WTC11 (cell line): ENCODE measurements at regions not wholly inside any gene's neighbourhood (a gene's known extent, or its start where the extent isn't known, plus 50 kb on each side); places are given as distances from the start of the nearest gene placed in this dataset.

Experiments
- ATAC-seq: fragments of 200-7000 bp; cut with Tn5 transposase; 2 replicates; pipeline ENCODE4 v1.10.0; 2021; ENCODE audit warnings: mild to moderate bottlenecking, moderate library complexity
- CTCF ChIA-PET: fragments of 300-600 bp; sonication (Branson Sonifier 250); formaldehyde crosslinking; loops from one replicate; lab custom pipeline; 2021; ENCODE audit warnings: antibody characterized with exemption; lab: Charles Lee
- POLR2A ChIA-PET: fragments of 350-600 bp; sonication (Branson Sonifier 250); formaldehyde crosslinking; loops from one replicate; lab custom pipeline; 2021; ENCODE audit warnings: antibody characterized with exemption; lab: Charles Lee
- DNase-seq: peaks from one replicate; pipeline ENCODE4 v3.0.0; 2021; ENCODE audit warnings: low spot score
- H3K27ac Mint-ChIP-seq: 2 replicates; pipeline ENCODE4 v1.8.0; 2021; ENCODE audit warnings: mixed read lengths
- H3K27me3 Mint-ChIP-seq: 2 replicates; pipeline ENCODE4 v1.8.0; 2021; ENCODE audit warnings: low read depth, mild to moderate bottlenecking, moderate library complexity, mixed read lengths
- H3K36me3 Mint-ChIP-seq: 2 replicates; pipeline ENCODE4 v1.8.0; 2021; ENCODE audit warnings: mixed read lengths
- H3K4me1 Mint-ChIP-seq: 2 replicates; pipeline ENCODE4 v1.8.0; 2022; ENCODE audit warnings: mixed read lengths
- H3K4me3 Mint-ChIP-seq: 2 replicates; pipeline ENCODE4 v1.8.0; 2021; ENCODE audit warnings: mild to moderate bottlenecking, moderate library complexity, mixed read lengths
- H3K9me3 Mint-ChIP-seq: 2 replicates; pipeline ENCODE4 v1.8.0; 2021; ENCODE audit warnings: mixed read lengths
- AFF4 ChIP-seq: sonication (generic); formaldehyde crosslinking; IDR thresholded peaks from 2 replicates; pipeline ENCODE4 v1.8.1; 2023; ENCODE audit warnings: mild to moderate bottlenecking, missing genetic modification reagents, borderline replicate concordance
- FOXP1 ChIP-seq: sonication (generic); formaldehyde crosslinking; IDR thresholded peaks from 2 replicates; pipeline ENCODE4 v1.8.0; 2022; ENCODE audit warnings: missing genetic modification reagents, mild to moderate bottlenecking, moderate library complexity, borderline replicate concordance
- HMGXB4 ChIP-seq: sonication (generic); formaldehyde crosslinking; IDR thresholded peaks from 2 replicates; pipeline ENCODE4 v1.8.1; 2023; ENCODE audit warnings: mild to moderate bottlenecking, moderate library complexity, missing genetic modification reagents
- JAZF1 ChIP-seq: fragments of 250-450 bp; sonication (Bioruptor Pico); IDR thresholded peaks from 2 replicates; pipeline ENCODE4 v1.9.0; 2021; ENCODE audit warnings: moderate library complexity, mild to moderate bottlenecking, inconsistent platforms
- JUN ChIP-seq: sonication (generic); formaldehyde crosslinking; IDR thresholded peaks from 2 replicates; pipeline ENCODE4 v1.8.0; 2023; ENCODE audit warnings: mild to moderate bottlenecking, missing genetic modification reagents
- KAT7 ChIP-seq: sonication (generic); formaldehyde crosslinking; IDR thresholded peaks from 2 replicates; pipeline ENCODE4 v1.8.1; 2023; ENCODE audit warnings: missing genetic modification reagents, mild to moderate bottlenecking, borderline replicate concordance
- NFATC4 ChIP-seq: fragments of 250-450 bp; sonication (Bioruptor Pico); IDR thresholded peaks from 2 replicates; pipeline ENCODE4 v1.9.0; 2021; ENCODE audit warnings: mild to moderate bottlenecking
- NFE2L1 ChIP-seq: sonication (generic); formaldehyde crosslinking; IDR thresholded peaks from 2 replicates; pipeline ENCODE4 v1.8.1; 2023; ENCODE audit warnings: missing genetic modification reagents
- SMAD4 ChIP-seq: sonication (generic); formaldehyde crosslinking; IDR thresholded peaks from 2 replicates; pipeline ENCODE4 v1.8.0; 2022; ENCODE audit warnings: mild to moderate bottlenecking, missing genetic modification reagents
- SOX15 ChIP-seq: fragments of 250-450 bp; sonication (Bioruptor Pico); IDR thresholded peaks from 2 replicates; pipeline ENCODE4 v1.9.0; 2021; ENCODE audit warnings: mild to moderate bottlenecking
- TCF7 ChIP-seq: sonication (generic); formaldehyde crosslinking; IDR thresholded peaks from 2 replicates; pipeline ENCODE4 v1.8.0; 2022; ENCODE audit warnings: mild to moderate bottlenecking, low read depth, missing genetic modification reagents, moderate library complexity
- TP53 ChIP-seq: sonication (generic); formaldehyde crosslinking; IDR thresholded peaks from 2 replicates; pipeline ENCODE4 v1.8.1; 2023; ENCODE audit warnings: mild to moderate bottlenecking, missing genetic modification reagents
- ZNF138 ChIP-seq: sonication (generic); formaldehyde crosslinking; conservative IDR thresholded peaks from 2 replicates; pipeline ENCODE4 v1.8.1; 2022; ENCODE audit warnings: mild to moderate bottlenecking, moderate library complexity, missing genetic modification reagents
- ZNF671 ChIP-seq: fragments of 250-450 bp; sonication (Bioruptor Pico); IDR thresholded peaks from 2 replicates; pipeline ENCODE4 v1.8.0; 2021; ENCODE audit warnings: mild to moderate bottlenecking
- ZSCAN18 ChIP-seq: fragments of 250-450 bp; sonication (Bioruptor Pico); IDR thresholded peaks from 2 replicates; pipeline ENCODE4 v2.1.2; 2022; ENCODE audit warnings: mild to moderate bottlenecking, moderate library complexity
- TF ChIP-seq, protein P1 (sequence below): sonication (generic); formaldehyde crosslinking; IDR thresholded peaks from 2 replicates; pipeline ENCODE4 v1.8.0; 2022; ENCODE audit warnings: missing genetic modification reagents
- TF ChIP-seq, protein P2 (sequence below): sonication (generic); formaldehyde crosslinking; IDR thresholded peaks from 2 replicates; pipeline ENCODE4 v1.8.0; 2022; ENCODE audit warnings: mild to moderate bottlenecking, missing genetic modification reagents
- TF ChIP-seq, protein P3 (sequence below): sonication (generic); formaldehyde crosslinking; IDR thresholded peaks from 2 replicates; pipeline ENCODE4 v1.8.1; 2022; ENCODE audit warnings: low read depth, missing genetic modification reagents, borderline replicate concordance
- TF ChIP-seq, protein P4 (sequence below): sonication (generic); formaldehyde crosslinking; IDR thresholded peaks from 2 replicates; pipeline ENCODE4 v1.8.0; 2023; ENCODE audit warnings: mild to moderate bottlenecking, missing genetic modification reagents
- TF ChIP-seq, protein P5 (sequence below): fragments of 250-450 bp; sonication (Bioruptor Pico); IDR thresholded peaks from 2 replicates; pipeline ENCODE4 v1.9.0; 2021; ENCODE audit warnings: moderate library complexity, mild to moderate bottlenecking, inconsistent platforms, borderline replicate concordance

GRCh38 chr15:25234831-25235230 lies 204.0 kb downstream of the UBE3A start (continued):
- TF ChIP-seq AFF4 (no peak), ZNF671 (CRISPR knock-in tag) (no peak), SOX15 (CRISPR knock-in tag) (no peak), NFE2L1 (CRISPR knock-in tag) (no peak), ZSCAN18 (CRISPR knock-in tag) (no peak)

DNA sequence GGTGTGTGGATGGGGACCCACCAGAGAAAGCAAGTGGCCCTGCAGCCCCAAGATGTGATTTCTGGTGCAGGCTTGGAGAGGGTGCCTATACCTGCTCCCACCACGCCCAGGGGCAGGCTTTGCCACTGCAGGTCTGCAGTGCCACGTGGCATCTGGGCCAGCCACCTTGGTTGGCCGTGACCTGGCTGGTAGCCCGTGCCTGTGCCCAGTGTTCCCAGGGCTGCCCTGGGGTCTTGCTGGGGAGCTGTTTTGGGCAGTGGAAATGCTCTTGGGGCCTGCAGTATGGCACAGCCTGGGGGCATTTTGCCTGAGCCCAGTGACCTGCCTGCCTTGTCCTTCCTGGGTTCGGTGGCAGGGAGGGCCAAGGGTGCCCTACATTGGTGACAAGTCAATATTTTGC lies 203.4 kb downstream of the UBE3A start:
- ChIA-PET POLR2A (no interaction called here), CTCF (no interaction called here)
- no peak for ATAC-seq
- H3K27ac Mint-ChIP-seq, result no peak overlapping the region
- DNase-seq, result no peak
- peaks cover 40% of the 10 kb centered on the region for H3K36me3 Mint-ChIP-seq
- H3K9me3 Mint-ChIP-seq, result peaks cover 51% of the 10 kb centered on the region
- H3K4me3 Mint-ChIP-seq, result no peak overlapping the region
- H3K4me1 Mint-ChIP-seq, result no peaks in the 10 kb centered on the region
- no peaks in the 10 kb centered on the region; the same call in 1 of the 2 replicates for H3K27me3 Mint-ChIP-seq
- TF ChIP-seq KAT7 (CRISPR knock-in tag) (no peak), NFATC4 (no peak), ZNF138 (CRISPR knock-in tag) (no peak), TCF7 (CRISPR knock-in tag) (no peak), HMGXB4 (CRISPR knock-in tag) (no peak), FOXP1 (no peak), JAZF1 (CRISPR knock-in tag) (no peak), JUN (CRISPR knock-in tag) (no peak), SMAD4 (CRISPR knock-in tag) (no peak), TP53 (CRISPR knock-in tag) (no peak), NFE2L1 (CRISPR knock-in tag) (no peak)
- TF ChIP-seq, protein P1, sequence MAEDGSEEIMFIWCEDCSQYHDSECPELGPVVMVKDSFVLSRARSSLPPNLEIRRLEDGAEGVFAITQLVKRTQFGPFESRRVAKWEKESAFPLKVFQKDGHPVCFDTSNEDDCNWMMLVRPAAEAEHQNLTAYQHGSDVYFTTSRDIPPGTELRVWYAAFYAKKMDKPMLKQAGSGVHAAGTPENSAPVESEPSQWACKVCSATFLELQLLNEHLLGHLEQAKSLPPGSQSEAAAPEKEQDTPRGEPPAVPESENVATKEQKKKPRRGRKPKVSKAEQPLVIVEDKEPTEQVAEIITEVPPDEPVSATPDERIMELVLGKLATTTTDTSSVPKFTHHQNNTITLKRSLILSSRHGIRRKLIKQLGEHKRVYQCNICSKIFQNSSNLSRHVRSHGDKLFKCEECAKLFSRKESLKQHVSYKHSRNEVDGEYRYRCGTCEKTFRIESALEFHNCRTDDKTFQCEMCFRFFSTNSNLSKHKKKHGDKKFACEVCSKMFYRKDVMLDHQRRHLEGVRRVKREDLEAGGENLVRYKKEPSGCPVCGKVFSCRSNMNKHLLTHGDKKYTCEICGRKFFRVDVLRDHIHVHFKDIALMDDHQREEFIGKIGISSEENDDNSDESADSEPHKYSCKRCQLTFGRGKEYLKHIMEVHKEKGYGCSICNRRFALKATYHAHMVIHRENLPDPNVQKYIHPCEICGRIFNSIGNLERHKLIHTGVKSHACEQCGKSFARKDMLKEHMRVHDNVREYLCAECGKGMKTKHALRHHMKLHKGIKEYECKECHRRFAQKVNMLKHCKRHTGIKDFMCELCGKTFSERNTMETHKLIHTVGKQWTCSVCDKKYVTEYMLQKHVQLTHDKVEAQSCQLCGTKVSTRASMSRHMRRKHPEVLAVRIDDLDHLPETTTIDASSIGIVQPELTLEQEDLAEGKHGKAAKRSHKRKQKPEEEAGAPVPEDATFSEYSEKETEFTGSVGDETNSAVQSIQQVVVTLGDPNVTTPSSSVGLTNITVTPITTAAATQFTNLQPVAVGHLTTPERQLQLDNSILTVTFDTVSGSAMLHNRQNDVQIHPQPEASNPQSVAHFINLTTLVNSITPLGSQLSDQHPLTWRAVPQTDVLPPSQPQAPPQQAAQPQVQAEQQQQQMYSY, result no peak
- TF ChIP-seq, protein P2, sequence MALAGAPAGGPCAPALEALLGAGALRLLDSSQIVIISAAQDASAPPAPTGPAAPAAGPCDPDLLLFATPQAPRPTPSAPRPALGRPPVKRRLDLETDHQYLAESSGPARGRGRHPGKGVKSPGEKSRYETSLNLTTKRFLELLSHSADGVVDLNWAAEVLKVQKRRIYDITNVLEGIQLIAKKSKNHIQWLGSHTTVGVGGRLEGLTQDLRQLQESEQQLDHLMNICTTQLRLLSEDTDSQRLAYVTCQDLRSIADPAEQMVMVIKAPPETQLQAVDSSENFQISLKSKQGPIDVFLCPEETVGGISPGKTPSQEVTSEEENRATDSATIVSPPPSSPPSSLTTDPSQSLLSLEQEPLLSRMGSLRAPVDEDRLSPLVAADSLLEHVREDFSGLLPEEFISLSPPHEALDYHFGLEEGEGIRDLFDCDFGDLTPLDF (CRISPR knock-in tag), result no peak
- TF ChIP-seq, protein P3, sequence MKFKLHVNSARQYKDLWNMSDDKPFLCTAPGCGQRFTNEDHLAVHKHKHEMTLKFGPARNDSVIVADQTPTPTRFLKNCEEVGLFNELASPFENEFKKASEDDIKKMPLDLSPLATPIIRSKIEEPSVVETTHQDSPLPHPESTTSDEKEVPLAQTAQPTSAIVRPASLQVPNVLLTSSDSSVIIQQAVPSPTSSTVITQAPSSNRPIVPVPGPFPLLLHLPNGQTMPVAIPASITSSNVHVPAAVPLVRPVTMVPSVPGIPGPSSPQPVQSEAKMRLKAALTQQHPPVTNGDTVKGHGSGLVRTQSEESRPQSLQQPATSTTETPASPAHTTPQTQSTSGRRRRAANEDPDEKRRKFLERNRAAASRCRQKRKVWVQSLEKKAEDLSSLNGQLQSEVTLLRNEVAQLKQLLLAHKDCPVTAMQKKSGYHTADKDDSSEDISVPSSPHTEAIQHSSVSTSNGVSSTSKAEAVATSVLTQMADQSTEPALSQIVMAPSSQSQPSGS, result no peak
- TF ChIP-seq, protein P4, sequence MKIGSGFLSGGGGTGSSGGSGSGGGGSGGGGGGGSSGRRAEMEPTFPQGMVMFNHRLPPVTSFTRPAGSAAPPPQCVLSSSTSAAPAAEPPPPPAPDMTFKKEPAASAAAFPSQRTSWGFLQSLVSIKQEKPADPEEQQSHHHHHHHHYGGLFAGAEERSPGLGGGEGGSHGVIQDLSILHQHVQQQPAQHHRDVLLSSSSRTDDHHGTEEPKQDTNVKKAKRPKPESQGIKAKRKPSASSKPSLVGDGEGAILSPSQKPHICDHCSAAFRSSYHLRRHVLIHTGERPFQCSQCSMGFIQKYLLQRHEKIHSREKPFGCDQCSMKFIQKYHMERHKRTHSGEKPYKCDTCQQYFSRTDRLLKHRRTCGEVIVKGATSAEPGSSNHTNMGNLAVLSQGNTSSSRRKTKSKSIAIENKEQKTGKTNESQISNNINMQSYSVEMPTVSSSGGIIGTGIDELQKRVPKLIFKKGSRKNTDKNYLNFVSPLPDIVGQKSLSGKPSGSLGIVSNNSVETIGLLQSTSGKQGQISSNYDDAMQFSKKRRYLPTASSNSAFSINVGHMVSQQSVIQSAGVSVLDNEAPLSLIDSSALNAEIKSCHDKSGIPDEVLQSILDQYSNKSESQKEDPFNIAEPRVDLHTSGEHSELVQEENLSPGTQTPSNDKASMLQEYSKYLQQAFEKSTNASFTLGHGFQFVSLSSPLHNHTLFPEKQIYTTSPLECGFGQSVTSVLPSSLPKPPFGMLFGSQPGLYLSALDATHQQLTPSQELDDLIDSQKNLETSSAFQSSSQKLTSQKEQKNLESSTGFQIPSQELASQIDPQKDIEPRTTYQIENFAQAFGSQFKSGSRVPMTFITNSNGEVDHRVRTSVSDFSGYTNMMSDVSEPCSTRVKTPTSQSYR (CRISPR knock-in tag), result no peak
- TF ChIP-seq, protein P5, sequence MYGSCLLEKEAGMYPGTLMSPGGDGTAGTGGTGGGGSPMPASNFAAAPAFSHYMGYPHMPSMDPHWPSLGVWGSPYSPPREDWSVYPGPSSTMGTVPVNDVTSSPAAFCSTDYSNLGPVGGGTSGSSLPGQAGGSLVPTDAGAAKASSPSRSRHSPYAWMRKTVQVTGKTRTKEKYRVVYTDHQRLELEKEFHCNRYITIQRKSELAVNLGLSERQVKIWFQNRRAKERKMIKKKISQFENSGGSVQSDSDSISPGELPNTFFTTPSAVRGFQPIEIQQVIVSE (CRISPR knock-in tag), result no peak
